MM.1S (cell line): ENCODE measurements at regions not wholly inside any gene's neighbourhood (a gene's known extent, or its start where the extent isn't known, plus 50 kb on each side); places are given as distances from the start of the nearest gene placed in this dataset.

ENCODE experiments used
- EZH2 ChIP-seq: fragments of 300-600 bp; sonication (generic); optimal IDR thresholded peaks from 2 replicates; pipeline ENCODE3; 2017; ENCODE audit warnings: low read depth, mild to moderate bottlenecking, antibody characterized with exemption, low read length, mixed read lengths
- EZH2phosphoT487 ChIP-seq: fragments of 300-600 bp; sonication (generic); IDR thresholded peaks from 2 replicates; pipeline ENCODE4 v1.6.1; 2018; ENCODE audit warnings: antibody characterized with exemption, low read length
- TF ChIP-seq, protein P1 (sequence below): fragments of 300-600 bp; sonication (generic); IDR thresholded peaks from 2 replicates; pipeline ENCODE4 v1.5.1; 2016; ENCODE audit warnings: antibody characterized with exemption, low read length, mixed read lengths

GRCh38 chr1:96292141-96292540 lies 429.4 kb upstream of the PTBP2 start:
- TF ChIP-seq, protein P1, sequence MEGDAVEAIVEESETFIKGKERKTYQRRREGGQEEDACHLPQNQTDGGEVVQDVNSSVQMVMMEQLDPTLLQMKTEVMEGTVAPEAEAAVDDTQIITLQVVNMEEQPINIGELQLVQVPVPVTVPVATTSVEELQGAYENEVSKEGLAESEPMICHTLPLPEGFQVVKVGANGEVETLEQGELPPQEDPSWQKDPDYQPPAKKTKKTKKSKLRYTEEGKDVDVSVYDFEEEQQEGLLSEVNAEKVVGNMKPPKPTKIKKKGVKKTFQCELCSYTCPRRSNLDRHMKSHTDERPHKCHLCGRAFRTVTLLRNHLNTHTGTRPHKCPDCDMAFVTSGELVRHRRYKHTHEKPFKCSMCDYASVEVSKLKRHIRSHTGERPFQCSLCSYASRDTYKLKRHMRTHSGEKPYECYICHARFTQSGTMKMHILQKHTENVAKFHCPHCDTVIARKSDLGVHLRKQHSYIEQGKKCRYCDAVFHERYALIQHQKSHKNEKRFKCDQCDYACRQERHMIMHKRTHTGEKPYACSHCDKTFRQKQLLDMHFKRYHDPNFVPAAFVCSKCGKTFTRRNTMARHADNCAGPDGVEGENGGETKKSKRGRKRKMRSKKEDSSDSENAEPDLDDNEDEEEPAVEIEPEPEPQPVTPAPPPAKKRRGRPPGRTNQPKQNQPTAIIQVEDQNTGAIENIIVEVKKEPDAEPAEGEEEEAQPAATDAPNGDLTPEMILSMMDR: no peak
- TF ChIP-seq EZH2: no peak
- no peak for TF ChIP-seq EZH2phosphoT487
